GM18505 (cell line): ENCODE measurements at regions not wholly inside any gene's neighbourhood (a gene's known extent, or its start where the extent isn't known, plus 50 kb on each side); places are given as distances from the start of the nearest gene placed in this dataset.

Experiments used
- ATAC-seq: cut with Tn5 transposase; IDR thresholded peaks from one replicate; pipeline ENCODE4 v1.9.1; 2021; ENCODE audit not compliant: unreplicated experiment
- POLR2A ChIP-seq: IDR thresholded peaks from 4 replicates; pipeline ENCODE4 v1.6.1; 2011; ENCODE audit warnings: borderline replicate concordance; ENCODE audit not compliant: insufficient read depth, insufficient read length; ENCODE audit errors: extremely low read depth

- TF ChIP-seq POLR2A, result no peak
- no peak for ATAC-seq
These were observed 186.3 kb upstream of the EGLN3 start for GRCh38 chr14:34137001-34137745.

GRCh38 chr14:34135492-34135891, 184.6 kb upstream of the EGLN3 start:
- ATAC-seq, result no peak
- no peak for TF ChIP-seq POLR2A

GRCh38 chr14:34134484-34134883, 183.6 kb upstream of the EGLN3 start:
- no peak for TF ChIP-seq POLR2A
- ATAC-seq, result no peak

- TF ChIP-seq POLR2A, result no peak
- no peak for ATAC-seq
These were observed 179.2 kb upstream of the EGLN3 start for GRCh38 chr14:34129927-34130552.

- no peak for ATAC-seq
- TF ChIP-seq POLR2A, result no peak
These were observed 177.8 kb upstream of the EGLN3 start for GRCh38 chr14:34128665-34129064.

GRCh38 chr14:34126586-34126985, 175.7 kb upstream of the EGLN3 start:
- TF ChIP-seq POLR2A, result no peak
- no peak for ATAC-seq

GRCh38 chr14:34124585-34124984, 173.7 kb upstream of the EGLN3 start:
- TF ChIP-seq POLR2A, result no peak
- no peak for ATAC-seq

GRCh38 chr14:34122650-34123049, 171.8 kb upstream of the EGLN3 start:
- TF ChIP-seq POLR2A, result no peak
- ATAC-seq, result no peak

GRCh38 chr14:34122081-34122480, 171.2 kb upstream of the EGLN3 start:
- no peak for ATAC-seq
- TF ChIP-seq POLR2A, result no peak

GRCh38 chr14:34120185-34120977, 169.5 kb upstream of the EGLN3 start:
- ATAC-seq, result no peak
- no peak for TF ChIP-seq POLR2A

- ATAC-seq, result no peak
- TF ChIP-seq POLR2A, result no peak
These were observed 168.4 kb upstream of the EGLN3 start for GRCh38 chr14:34119107-34119858.

- no peak for TF ChIP-seq POLR2A
- no peak for ATAC-seq
These were observed 163.1 kb upstream of the EGLN3 start for GRCh38 chr14:34113991-34114390.

GRCh38 chr14:34113005-34113511, 162.2 kb upstream of the EGLN3 start:
- no peak for ATAC-seq
- no peak for TF ChIP-seq POLR2A
